ENCODE measurements at regions not wholly inside any gene's neighbourhood (a gene's known extent, or its start where the extent isn't known, plus 50 kb on each side); places are given as distances from the start of the nearest gene placed in this dataset.

DNA sequence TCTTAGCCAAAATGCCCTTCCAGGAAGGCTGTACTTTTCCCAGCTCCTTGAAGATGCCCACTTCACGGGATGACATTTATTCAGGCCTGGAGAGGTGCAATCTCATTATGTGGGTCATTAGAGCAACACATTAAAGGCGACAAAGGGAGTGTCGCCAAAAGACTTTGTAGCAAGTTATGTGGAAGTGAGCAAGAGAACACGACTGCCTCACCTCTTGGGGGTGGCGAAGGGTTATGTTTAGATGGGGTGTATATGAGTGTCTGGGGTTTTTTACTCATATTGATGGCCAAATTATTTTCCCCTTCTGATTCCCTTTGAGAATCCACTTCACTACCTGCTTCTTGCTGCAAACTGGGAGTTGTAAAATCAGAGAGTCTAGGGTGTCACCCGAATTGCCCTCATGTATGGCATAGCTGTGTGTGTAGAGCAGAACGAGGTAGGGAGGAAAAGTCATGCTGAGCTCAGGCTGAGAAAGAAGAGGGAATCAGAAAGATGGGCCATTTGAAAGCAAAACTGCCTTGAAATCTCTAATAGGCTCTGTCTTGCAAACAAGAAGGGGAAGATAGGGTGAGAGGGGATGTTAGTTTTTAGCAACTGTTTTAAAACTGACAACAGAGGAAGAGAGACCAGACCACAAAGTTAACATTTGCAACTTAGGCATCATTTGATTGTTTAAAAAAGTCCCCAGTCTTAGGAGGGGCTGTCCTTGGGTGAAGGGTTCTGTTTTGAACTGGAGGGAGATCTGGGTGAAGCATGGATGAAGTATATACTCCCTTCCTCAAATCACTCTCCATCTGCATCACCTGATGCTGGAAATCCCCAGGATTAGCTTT lies 97.1 kb upstream of the IL12B start (continued):
- TF ChIP-seq, protein P1, sequence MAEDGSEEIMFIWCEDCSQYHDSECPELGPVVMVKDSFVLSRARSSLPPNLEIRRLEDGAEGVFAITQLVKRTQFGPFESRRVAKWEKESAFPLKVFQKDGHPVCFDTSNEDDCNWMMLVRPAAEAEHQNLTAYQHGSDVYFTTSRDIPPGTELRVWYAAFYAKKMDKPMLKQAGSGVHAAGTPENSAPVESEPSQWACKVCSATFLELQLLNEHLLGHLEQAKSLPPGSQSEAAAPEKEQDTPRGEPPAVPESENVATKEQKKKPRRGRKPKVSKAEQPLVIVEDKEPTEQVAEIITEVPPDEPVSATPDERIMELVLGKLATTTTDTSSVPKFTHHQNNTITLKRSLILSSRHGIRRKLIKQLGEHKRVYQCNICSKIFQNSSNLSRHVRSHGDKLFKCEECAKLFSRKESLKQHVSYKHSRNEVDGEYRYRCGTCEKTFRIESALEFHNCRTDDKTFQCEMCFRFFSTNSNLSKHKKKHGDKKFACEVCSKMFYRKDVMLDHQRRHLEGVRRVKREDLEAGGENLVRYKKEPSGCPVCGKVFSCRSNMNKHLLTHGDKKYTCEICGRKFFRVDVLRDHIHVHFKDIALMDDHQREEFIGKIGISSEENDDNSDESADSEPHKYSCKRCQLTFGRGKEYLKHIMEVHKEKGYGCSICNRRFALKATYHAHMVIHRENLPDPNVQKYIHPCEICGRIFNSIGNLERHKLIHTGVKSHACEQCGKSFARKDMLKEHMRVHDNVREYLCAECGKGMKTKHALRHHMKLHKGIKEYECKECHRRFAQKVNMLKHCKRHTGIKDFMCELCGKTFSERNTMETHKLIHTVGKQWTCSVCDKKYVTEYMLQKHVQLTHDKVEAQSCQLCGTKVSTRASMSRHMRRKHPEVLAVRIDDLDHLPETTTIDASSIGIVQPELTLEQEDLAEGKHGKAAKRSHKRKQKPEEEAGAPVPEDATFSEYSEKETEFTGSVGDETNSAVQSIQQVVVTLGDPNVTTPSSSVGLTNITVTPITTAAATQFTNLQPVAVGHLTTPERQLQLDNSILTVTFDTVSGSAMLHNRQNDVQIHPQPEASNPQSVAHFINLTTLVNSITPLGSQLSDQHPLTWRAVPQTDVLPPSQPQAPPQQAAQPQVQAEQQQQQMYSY (CRISPR knock-in tag; IDR thresholded peaks at IDR 0.05): no peak
- peak in 1 of 2 experiments; percentile 79; a peak in 2 of 4 replicates for TF ChIP-seq IKZF2 (IDR thresholded peaks at IDR 0.05)
- TF ChIP-seq SIN3A (IDR thresholded peaks at IDR 0.05; ENCODE audit: low read depth, low read length): no peak
- no peak for TF ChIP-seq TCF3 (IDR thresholded peaks at IDR 0.05; ENCODE audit: borderline replicate concordance, insufficient read depth, low read depth, low read length)
- no peak for TF ChIP-seq SUPT20H (IDR thresholded peaks at IDR 0.05; ENCODE audit: borderline replicate concordance, control insufficient read depth, low read depth, low read length)

DNA sequence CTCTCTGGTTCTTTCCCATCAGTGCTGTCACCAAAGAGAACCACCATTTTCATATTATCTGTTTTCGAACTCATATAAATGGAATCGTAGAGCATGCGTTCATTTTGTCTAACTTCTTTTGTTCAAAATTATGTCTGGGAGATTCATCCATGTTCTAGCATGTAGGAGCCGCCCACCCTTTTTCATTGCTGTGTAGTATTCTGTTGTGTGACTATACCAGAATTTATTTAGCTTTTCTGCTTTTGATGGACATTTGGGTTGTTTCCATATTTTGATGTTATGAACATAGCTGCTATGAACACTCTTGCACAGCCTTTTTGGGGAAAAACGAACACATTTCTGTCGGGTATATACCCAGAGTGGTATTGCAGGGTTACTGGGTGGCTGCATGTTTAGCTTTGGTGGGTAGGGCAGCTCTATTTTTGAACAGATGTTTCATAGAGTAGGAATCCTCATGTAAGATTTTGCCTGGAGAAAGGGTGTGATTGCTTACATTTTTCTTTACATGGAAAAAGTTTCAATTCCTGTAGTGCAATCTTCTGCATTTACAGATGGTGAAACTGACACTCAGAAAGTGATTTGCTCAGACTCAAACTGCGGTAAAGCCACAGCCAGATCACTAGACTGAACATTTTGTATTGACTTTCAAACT lies 100.2 kb upstream of the IL12B start:
- no peaks in the 10 kb centered on the region for H3K9me3 ChIP-seq (replicated peaks; ENCODE audit: control insufficient read depth, insufficient read depth, low read length)
- ChIA-PET SMC1A (ENCODE audit: uncharacterized antibody, unreplicated experiment) (interaction anchor here (0.7 to 8.9 kb wide), 15 partner anchors 10 to 107 kb away, joined by 3 to 133 read pairs (median 5); no protein-coding TSS in a partner anchor), POLR2A (interaction anchor here (1.3 to 3.6 kb wide), 4 partner anchors 12 to 97 kb away, joined by 3 to 16 read pairs (median 8); no protein-coding TSS in a partner anchor), CTCF (interaction anchor here (0.7 to 4.2 kb wide), 7 partner anchors 9 to 114 kb away, joined by 3 to 22 read pairs (median 9); no protein-coding TSS in a partner anchor), RAD21 (ENCODE audit: unreplicated experiment) (interaction anchor here (0.9 to 4.6 kb wide), 7 partner anchors 20 to 273 kb away, joined by 3 to 42 read pairs (median 8); no protein-coding TSS in a partner anchor)
- 76% methylated on average over 7 of the region's 7 CpGs for WGBS (ENCODE audit: insufficient coverage, insufficient replicate concordance, low lambda C conversion rate, missing lambda C conversion rate)
- H3K4me3 ChIP-seq: no peak overlapping the region
- no peak for FAIRE-seq
- no peak for DNase-seq (ENCODE audit: low read depth, low spot score)
- no TSS peak for BruUV-seq (replicated peaks)
- H3K4me2 ChIP-seq (ENCODE audit: control insufficient read depth, insufficient read depth): no peak overlapping the region
- no peak overlapping the region for H3K9ac ChIP-seq (ENCODE audit: control insufficient read depth, insufficient read depth, low read length)
- peaks cover 40% of the 10 kb centered on the region for H3K4me1 ChIP-seq (ENCODE audit: control insufficient read depth, insufficient read depth, low read length)
- no peak overlapping the region for H3K27ac ChIP-seq (ENCODE audit: control insufficient read depth, insufficient read depth)
- intact Hi-C loops (cut with micrococcal nuclease; ENCODE audit: unreplicated experiment): no loop called here
- in situ Hi-C loops (cut with MboI): no loop called here
- H3K36me3 ChIP-seq (ENCODE audit: control insufficient read depth in 2 of 2, insufficient read depth in 2 of 2, low read length in 1 of 2): no peaks in the 10 kb centered on the region
- no peaks in the 10 kb centered on the region for H4K20me1 ChIP-seq (ENCODE audit: control insufficient read depth, insufficient read depth)
- no peaks in the 10 kb centered on the region for H3K79me2 ChIP-seq (ENCODE audit: control insufficient read depth, insufficient read depth, low read length)
- ATAC-seq: no peak
- no peak overlapping the region for H2AFZ ChIP-seq (ENCODE audit: control insufficient read depth, low read depth, low read length)
- no peaks in the 10 kb centered on the region; a peak in 1 of 4 replicates for H3K27me3 ChIP-seq (replicated peaks in 1 of 2; ENCODE audit: control insufficient read depth in 2 of 2, insufficient read depth in 2 of 2, low read length in 1 of 2)
- no peak for TF ChIP-seq POLR2AphosphoS2 (IDR thresholded peaks at IDR 0.05; ENCODE audit: low read depth, low read length)
- TF ChIP-seq RUNX3 (IDR thresholded peaks at IDR 0.05; ENCODE audit: low read length): peak; percentile 45
- no peak for TF ChIP-seq FOXM1 (IDR thresholded peaks at IDR 0.05; ENCODE audit: low read depth, low read length)
- 0 out of 4 replicates have a peak, but pooled peaks of 1 of the 2 experiments have one; percentile 10 for TF ChIP-seq EP300 (IDR thresholded peaks at IDR 0.05; ENCODE audit: borderline replicate concordance in 1 of 2, control insufficient read depth in 1 of 2, low read depth in 2 of 2, low read length in 2 of 2)
- TF ChIP-seq NRF1 (conservative IDR thresholded peaks at IDR 0.05; ENCODE audit: low read depth, low read length): no peak
- no peak for TF ChIP-seq HDAC2 (IDR thresholded peaks at IDR 0.05)
- TF ChIP-seq ZNF217 (IDR thresholded peaks at IDR 0.05): peak; percentile 80
- no peak for TF ChIP-seq CREM (IDR thresholded peaks at IDR 0.05; ENCODE audit: low read depth)
- 0 out of 4 replicates have a peak, but pooled peaks of 1 of the 2 experiments have one; percentile 26 for TF ChIP-seq IKZF2 (IDR thresholded peaks at IDR 0.05)
- TF ChIP-seq, protein P2, sequence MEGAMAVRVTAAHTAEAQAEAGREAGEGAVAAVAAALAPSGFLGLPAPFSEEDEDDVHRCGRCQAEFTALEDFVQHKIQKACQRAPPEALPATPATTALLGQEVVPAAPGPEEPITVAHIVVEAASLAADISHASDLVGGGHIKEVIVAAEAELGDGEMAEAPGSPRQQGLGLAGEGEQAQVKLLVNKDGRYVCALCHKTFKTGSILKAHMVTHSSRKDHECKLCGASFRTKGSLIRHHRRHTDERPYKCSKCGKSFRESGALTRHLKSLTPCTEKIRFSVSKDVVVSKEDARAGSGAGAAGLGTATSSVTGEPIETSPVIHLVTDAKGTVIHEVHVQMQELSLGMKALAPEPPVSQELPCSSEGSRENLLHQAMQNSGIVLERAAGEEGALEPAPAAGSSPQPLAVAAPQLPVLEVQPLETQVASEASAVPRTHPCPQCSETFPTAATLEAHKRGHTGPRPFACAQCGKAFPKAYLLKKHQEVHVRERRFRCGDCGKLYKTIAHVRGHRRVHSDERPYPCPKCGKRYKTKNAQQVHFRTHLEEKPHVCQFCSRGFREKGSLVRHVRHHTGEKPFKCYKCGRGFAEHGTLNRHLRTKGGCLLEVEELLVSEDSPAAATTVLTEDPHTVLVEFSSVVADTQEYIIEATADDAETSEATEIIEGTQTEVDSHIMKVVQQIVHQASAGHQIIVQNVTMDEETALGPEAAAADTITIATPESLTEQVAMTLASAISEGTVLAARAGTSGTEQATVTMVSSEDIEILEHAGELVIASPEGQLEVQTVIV (IDR thresholded peaks at IDR 0.05; ENCODE audit: borderline replicate concordance, partially characterized antibody): no peak

All from GM12878 (cell line).